ENCODE measurements at regions not wholly inside any gene's neighbourhood (a gene's known extent, or its start where the extent isn't known, plus 50 kb on each side); places are given as distances from the start of the nearest gene placed in this dataset.
"Not testable (repeated sequence)": the region's sequence is repeated elsewhere in the genome, so short reads cannot be mapped to it uniquely, and the experiment has no call there.

GRCh38 chr6:9225441-9225871 lies 790.1 kb upstream of the SLC35B3 start:
- intact Hi-C loops (cut with DNase I), result no loop called here
- H3K27me3 ChIP-seq, result no peaks in the 10 kb centered on the region
- ATAC-seq (no peak), DNase-seq (no peak)
- no peak overlapping the region for H3K4me3 ChIP-seq
- no peaks in the 10 kb centered on the region for H3K4me1 ChIP-seq
- TF ChIP-seq CTCF (IDR thresholded peaks at IDR 0.05), result no peak
- WGBS, 2 donors, result 52 to 57% methylated on average over 3 of the region's 3 CpGs
- H3K9me3 ChIP-seq, result peaks cover 0 to 7% (median 0%) of the 10 kb centered on the region in 11 donors
- H3K27ac ChIP-seq, result no peak overlapping the region
- H3K36me3 ChIP-seq, result no peaks in the 10 kb centered on the region

GRCh38 chr6:9224539-9224938 lies 789.2 kb upstream of the SLC35B3 start:
- 65 to 69% methylated on average over 1 of the region's 1 CpG for WGBS, 2 donors
- no peak overlapping the region for H3K4me3 ChIP-seq
- DNase-seq, result no peak
- H3K9me3 ChIP-seq, result peaks cover 0 to 12% (median 0%) of the 10 kb centered on the region in 11 donors
- H3K27ac ChIP-seq, result no peak overlapping the region
- ATAC-seq, result no peak
- H3K4me1 ChIP-seq, result no peaks in the 10 kb centered on the region
- no peaks in the 10 kb centered on the region for H3K27me3 ChIP-seq
- TF ChIP-seq CTCF (IDR thresholded peaks at IDR 0.05), result no peak
- intact Hi-C loops (cut with DNase I), result no loop called here
- no peaks in the 10 kb centered on the region for H3K36me3 ChIP-seq

DNA sequence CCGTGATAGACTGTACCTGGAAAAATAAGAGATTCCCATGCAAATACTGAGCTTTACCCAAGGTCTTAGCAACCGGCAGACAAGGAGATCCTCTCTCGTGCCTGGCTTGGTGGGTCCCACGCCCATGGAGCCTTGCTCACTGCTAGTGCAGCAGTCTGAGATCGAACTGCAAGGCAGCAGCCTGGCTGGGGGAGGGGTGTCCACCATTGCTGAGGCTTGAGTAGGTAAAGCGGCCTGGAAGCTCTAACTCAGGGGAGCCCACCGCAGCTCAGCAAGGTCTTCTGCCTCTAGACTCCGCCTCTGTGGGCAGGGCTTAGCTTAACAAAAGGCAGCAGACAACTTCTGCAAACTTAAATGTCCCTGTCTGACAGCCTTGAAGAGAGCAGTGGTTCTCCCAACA lies 778.4 kb upstream of the SLC35B3 start:
- DNase-seq, ATAC-seq: not testable (repeated sequence)

GRCh38 chr6:9208966-9209365 lies 773.6 kb upstream of the SLC35B3 start:
- H3K36me3 ChIP-seq, result no peaks in the 10 kb centered on the region
- peaks cover 0 to 23% (median 0%) of the 10 kb centered on the region in 11 donors for H3K9me3 ChIP-seq
- ATAC-seq (no peak), DNase-seq (no peak)
- no peaks in the 10 kb centered on the region for H3K4me1 ChIP-seq
- no peak for TF ChIP-seq CTCF (IDR thresholded peaks at IDR 0.05)
- no peak overlapping the region for H3K27ac ChIP-seq
- intact Hi-C loops (cut with DNase I), result no loop called here
- no peaks in the 10 kb centered on the region for H3K27me3 ChIP-seq
- 80 to 88% methylated on average over 3 of the region's 3 CpGs for WGBS, 2 donors
- H3K4me3 ChIP-seq, result no peak overlapping the region

More for the DNA sequence above, 778.4 kb upstream of the SLC35B3 start:
- H3K4me1 ChIP-seq; H3K4me3 ChIP-seq; H3K36me3 ChIP-seq; H3K27me3 ChIP-seq; intact Hi-C loops (cut with DNase I); H3K27ac ChIP-seq: not testable (repeated sequence)
- H3K9me3 ChIP-seq, result peaks cover 0 to 22% (median 0%) of the 10 kb centered on the region in 11 donors
- 75 to 78% methylated on average over 8 of the region's 8 CpGs for WGBS, 2 donors

- intact Hi-C loops (cut with DNase I), result no loop called here
- H3K36me3 ChIP-seq, result no peaks in the 10 kb centered on the region
- H3K9me3 ChIP-seq, result peaks cover 0 to 23% (median 0%) of the 10 kb centered on the region in 11 donors
- DNase-seq (no peak), ATAC-seq (no peak)
- no peak for TF ChIP-seq CTCF (IDR thresholded peaks at IDR 0.05)
- WGBS, 2 donors, result 91 to 97% methylated on average over 1 of the region's 1 CpG
- H3K4me1 ChIP-seq, result no peaks in the 10 kb centered on the region
- no peaks in the 10 kb centered on the region for H3K27me3 ChIP-seq
- no peak overlapping the region for H3K27ac ChIP-seq
- H3K4me3 ChIP-seq, result no peak overlapping the region
These were observed 770.3 kb upstream of the SLC35B3 start for GRCh38 chr6:9205645-9206044.
